CD4-positive, alpha-beta T cell treated with Interleukin-21 for 1 hour (primary cell): ENCODE measurements at regions not wholly inside any gene's neighbourhood (a gene's known extent, or its start where the extent isn't known, plus 50 kb on each side); places are given as distances from the start of the nearest gene placed in this dataset.
"Not testable (repeated sequence)": the region's sequence is repeated elsewhere in the genome, so short reads cannot be mapped to it uniquely, and the experiment has no call there.

Source experiments
- DNase-seq: peaks from one replicate; pipeline ENCODE4 v3.0.0-alpha.2; 2020

DNA sequence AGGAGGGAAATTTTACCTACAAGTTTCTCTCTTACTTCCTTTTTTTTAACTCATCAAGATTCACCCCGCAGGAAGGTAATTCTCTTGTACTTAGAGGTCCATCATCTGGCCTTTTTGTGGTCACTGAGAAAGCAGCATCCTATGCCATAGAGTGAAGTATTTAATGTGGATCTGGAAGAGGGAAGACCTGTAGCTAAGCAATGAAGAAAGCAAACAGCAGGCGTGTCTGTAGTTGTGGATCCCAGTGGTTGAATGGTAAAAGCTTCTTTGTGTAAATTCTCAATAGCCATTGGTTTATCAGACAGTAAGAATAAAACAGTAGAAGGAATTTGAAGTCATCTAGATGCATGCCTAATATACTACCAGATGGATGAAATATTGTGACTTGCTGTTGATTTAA lies 196.4 kb downstream of the ANKRD7 start:
- DNase-seq = no peak

DNA sequence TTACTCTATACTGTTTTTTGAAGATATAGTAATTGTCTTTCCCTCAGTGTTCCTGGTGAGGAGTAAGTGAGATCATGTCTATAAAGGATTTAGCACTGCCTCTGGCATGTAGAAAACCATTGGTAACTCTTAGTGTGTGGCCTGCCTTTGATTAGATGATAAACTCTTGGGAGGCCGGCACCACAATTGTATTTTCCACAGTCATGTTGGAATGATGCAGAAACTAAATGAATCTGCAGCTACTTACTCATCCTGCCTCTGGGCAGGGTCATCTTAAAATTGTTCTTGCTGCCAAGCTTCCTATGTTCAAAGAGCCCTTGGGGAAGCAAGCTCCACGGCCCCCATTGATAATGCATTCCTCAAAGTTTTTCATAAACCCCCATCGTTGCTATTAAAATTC lies 204.6 kb downstream of the ANKRD7 start:
- DNase-seq = no peak

DNA sequence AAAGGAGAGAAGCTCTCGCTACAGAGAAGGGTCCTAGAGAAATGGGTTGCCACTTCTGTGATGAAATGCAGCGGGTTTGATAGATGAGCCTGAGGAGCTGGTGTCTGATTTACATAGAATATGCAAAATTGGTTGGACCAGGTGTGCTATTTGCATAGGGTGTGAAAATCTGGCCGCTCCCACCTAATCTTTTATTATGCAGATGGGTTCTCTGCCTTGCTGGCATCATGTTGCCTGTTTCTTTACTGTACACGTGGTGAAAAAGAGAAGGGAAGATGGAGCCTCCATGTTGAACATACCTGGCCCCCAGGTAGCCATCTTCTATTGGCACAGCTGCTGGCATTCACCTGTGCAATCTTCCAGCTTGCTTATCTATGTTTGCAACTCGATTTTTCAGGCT lies 212.2 kb downstream of the ANKRD7 start:
- DNase-seq = no peak

DNA sequence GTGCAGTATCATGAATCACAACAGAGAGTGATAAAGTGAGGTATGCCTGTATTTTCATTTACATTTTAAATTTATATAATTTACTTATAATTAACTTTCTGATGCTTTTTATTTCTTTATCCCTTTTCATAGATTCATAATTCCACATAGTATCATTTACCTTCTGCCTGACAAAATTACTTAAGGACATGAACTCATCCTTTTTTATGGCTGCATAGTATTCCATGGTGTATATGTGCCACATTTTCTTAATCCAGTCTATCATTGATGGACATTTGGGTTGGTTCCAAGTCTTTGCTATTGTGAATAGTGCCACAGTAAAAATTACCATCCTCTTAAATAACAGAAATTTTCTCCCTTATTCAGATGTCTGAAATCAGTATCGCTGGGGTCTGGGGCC lies 224.5 kb downstream of the ANKRD7 start:
- DNase-seq = not testable (repeated sequence)

DNA sequence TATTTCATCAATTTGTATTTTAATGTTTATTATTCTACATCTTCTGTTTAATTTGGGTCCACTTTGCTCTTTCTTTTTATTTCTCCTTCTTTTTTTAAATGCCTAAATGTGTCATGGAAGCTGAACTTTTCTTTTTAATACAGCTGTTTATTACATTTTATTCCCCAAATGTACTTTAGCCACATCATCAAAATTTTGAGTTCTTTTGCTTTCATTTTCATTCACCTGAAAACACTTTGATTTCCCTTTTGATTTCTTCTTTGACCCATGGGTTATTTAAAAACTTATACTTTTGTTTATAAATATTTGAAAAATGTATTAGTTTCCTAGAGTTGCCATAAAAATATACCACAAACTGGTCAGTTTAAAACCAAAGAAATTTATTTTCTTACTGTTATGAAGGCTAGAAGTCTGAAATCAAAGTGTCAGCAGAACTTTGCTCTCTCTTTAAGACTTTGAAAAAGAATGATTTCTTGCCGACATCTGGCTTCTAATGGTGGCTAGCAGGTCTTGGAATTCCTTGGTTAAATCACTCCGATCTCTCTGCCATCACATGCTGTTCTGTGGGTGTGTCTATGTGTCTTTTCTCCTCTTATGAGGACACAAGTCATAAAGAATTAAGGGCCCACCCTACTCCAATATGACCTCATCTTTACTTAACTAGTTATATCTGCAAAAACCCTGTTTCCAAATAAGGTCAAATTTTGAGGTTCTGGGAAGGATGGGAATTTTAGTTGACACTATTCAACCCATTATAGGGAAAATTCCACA lies 225.5 kb downstream of the ANKRD7 start:
- DNase-seq = no peak

DNA sequence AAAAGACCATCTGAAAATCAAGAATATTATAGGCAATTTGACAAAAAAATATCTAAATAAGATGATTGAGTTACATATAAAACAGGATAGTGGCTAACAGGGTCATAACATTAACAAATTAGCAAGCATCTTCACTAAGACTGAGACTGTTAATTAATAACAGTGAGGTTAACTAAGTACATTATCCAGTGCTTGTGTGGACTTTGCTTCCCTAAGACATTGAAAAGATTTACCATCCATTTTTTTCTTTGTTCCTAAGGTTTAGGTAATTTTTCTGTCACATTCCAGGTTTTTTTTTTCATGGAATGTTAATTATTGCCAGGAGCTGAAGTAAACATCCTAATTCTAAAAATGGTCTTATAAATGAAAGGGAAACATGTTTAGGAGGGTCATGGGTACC lies 227.6 kb downstream of the ANKRD7 start:
- DNase-seq = no peak

DNA sequence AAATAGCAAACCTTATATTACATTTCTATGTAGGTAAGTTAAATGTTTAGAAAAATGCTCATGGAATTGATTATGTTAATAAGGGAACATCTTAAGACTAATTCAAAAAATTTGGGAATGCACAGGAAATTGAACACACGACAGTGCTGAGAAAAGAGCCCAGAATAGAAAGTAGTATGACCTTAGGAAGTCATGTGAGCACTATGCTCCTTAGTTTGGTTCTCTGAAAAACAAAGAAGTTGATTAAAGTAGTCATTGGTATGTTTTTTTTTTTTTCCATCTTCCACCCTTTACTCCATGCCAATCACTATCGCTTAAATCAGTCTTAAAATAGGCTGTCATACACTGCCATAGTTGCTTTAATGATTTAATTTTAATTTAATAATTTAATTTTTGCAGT lies 242.9 kb downstream of the ANKRD7 start:
- DNase-seq = no peak

DNA sequence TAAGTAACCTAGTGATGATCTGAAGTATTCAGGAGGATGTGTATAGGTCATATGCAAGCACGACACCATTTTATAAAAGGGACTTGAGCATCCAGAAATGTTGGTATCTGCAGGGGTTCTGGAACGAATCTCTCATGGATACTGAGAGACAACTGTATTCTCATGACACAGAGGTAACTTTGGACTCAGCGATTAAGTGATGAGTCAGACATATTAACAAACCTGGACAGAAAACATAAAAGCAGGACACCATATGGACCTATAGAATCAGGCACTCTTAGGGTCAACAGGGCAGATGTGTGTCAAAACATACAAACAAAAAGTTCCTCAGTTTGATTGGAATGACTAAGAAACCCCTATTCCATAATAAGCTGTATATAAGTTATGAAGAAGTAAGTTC lies 248.1 kb downstream of the ANKRD7 start:
- no peak for DNase-seq

DNA sequence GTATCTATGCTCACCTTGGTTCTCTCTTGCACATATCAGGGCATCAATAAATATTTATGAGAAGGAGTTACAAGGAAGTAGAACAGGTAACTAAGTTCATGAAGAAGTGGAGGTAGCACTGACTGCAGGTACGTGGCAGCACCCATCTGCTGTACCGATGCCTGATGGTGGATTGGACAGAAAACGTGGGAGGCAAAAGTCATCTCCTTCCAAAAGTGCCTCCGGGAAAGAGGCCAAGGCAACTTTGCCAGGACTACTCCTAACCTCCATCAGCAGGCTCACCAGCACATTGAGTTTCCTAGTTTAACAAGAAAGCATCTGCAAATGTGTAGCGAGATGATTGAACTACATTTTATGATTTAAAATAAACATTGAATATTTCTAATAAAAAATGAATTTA lies 248.8 kb downstream of the ANKRD7 start:
- no peak for DNase-seq

DNA sequence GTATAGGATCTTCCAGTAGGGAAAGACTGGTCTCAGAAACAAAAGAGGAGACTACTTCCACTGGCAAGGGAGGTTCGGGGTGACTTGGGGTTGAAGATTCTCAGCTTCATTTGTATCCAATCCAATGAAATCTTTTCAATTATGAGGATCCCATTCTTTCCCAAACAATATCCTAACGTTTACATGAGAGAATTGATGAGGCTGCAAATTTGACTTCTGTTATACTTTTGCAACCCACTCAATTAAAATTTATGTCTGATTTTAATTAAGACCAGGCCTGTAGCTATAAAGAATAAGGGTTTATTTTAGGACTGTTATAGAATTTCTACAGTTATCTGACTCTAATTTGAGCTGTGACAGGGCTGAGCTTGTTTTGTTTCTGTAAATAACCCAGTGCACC lies 251.5 kb downstream of the ANKRD7 start:
- no peak for DNase-seq

DNA sequence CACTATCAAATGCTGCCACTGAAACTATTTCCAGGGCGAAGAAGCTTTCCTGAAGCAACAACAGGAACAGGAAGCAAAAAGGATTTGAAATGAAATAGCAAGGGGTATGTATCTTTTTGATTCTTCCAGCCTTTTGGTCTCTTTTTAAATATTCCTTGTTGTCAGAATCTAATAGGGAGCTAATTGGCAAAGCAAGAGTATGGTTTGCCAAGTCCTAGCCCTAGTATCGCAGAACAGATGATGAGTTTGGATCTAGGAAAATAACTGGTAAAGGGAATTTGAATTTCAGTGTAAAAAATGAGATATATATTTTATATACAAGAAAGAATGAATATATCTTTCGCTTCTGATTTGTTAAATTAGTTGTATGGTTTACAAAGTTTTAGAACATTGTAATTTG lies 252.5 kb downstream of the ANKRD7 start:
- no peak for DNase-seq

DNA sequence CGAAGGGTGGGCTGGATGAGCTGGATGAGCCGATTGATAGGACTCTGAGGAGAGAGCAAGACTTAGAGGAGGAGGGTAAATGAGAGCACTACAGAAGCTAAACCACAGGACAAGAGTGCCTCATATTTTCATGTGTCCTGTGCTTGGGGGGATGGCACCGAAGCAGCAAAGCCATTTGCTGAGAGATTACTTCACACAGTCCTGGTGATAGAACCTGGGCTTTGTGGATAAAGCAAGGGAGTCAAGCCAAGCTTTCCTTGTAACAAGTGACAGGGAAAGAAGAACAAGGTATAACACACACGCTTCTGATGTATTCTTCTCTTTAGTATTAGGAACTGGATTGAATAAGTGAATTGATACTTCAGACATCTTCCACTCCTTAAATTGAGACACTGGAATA lies 253.7 kb downstream of the ANKRD7 start:
- DNase-seq = no peak

DNA sequence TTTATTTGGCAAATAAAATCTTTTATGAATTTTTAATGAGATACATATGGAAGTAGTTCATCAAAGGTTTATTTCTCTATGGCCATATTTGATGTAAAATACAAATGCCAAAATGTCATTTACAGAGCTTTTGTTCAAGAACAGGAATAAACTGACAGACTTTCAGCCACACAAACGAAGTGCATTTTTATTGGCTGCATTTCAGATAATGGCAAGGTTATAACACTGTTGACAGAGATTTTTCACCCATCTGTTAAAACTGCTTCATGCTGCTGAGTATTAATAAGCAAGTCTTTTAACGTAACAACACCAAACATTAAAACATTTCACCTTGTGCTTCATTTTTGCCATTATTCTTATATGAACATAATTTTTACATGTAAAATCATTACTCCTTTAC lies 254.4 kb downstream of the ANKRD7 start:
- no peak for DNase-seq

DNA sequence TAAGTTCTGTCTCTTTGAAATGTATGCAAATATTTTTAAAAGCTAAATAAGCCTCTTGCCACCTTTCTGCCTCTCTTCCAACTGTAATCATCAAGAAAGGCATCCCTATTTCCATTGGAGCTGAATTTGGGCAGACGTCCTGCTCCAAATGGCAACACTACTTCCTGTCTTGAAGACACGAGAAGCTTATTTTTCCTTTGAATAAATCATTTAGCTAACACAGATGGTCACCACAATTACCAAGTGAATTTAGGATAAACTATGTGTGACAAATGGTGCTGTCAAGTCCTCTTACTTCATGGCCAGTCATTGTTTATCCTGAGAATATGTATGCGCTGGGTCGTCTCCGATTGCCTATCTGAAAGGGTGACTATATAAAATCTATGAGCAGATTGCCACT lies 268.0 kb downstream of the ANKRD7 start:
- no peak for DNase-seq

DNA sequence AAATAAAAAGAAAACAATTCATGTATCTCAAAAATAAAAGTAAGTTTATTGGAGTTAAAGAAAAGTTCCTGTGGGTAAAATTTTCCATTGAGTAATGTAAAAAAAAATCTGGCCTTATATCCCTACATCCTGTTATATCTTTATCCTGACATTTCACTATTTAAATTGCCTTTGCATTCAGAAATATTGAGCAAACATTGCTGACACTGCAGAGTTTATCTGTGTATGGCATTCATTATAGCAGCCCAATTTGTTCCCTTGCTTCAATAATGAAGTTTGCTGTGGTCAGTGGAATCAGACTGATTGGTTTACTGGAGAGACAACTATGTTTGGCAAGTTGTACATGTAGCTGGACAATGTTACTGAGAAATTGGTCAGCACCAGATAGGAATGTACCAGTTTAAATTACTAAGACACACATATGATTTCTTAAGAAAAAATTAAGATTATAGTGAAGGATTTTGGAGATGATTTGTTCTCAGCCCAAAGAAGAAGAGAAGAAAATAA lies 271.7 kb downstream of the ANKRD7 start:
- DNase-seq = no peak

DNA sequence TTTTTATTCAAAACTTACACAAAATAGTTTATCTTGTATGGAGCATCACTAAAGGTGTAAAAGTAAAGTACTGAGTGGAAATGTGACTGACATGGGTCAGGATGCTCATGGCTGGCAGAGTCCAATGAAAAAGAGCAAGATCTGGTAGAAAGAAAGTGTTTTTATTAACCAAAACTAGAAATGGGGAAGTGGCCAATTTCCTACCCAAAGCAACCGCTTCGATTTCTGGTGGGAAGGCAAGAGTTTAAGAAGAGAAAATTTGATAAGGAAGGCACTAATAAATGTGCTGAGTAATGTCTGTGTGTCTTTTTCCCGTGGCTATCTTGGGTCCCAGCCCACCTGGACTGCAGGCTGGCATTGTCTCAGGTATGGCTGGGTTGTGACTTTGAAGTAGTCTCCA lies 277.7 kb downstream of the ANKRD7 start:
- DNase-seq = no peak

DNA sequence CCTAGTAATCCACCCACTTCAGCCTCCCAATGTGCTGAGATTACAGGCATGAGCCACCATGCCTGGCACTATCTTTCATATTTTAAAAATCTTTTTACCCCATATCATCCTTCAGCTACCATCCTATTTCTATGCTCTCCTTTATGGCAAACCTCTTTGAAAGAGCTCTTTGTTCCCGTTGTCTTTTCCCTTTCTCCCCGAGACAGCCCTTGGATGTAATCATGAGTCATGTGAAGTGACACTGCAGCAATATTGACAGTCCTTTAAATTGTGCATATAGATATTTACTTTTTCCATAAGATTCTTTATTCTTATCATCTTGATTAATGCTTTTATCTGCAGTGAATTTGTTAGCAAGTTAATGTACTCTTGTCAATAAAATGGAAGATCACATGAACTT lies 286.6 kb downstream of the ANKRD7 start:
- no peak for DNase-seq

DNA sequence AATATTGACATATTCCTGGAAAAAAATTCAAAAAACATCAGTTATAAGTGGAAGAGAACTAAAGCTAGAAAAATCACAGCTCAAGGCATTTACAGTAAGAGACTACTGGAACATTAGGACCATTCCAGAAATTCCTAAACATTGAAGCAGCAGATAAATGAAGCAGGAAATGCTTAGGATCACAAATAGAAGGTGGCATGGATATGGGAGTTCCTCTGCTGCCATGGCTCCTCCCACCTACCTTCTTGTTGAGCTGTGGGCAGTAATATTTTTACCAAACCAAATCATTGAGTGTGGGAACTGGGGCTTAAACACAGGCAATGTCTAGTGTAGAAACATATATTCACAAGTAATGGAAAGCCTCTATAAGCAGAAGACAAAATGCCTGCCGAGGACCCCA lies 292.8 kb downstream of the ANKRD7 start:
- no peak for DNase-seq

DNA sequence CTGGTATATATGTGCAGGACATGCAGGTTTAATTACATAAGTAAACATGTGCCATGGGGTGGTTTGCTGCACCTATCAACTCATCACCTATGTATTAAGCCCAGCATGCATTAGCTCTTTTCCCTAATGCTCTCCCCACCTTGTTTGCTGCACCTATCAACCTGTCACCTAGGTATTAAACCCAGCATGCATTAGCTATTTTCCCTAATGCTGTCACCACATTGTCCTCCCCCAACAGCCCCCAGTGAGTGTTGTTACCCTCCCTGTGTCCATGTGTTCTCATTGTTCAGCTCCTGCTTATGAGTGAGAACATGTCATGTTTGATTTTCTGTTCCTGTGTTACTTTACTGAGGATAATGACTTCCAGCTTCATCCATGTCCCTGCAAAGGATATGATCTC lies 300.5 kb downstream of the ANKRD7 start:
- no peak for DNase-seq

DNA sequence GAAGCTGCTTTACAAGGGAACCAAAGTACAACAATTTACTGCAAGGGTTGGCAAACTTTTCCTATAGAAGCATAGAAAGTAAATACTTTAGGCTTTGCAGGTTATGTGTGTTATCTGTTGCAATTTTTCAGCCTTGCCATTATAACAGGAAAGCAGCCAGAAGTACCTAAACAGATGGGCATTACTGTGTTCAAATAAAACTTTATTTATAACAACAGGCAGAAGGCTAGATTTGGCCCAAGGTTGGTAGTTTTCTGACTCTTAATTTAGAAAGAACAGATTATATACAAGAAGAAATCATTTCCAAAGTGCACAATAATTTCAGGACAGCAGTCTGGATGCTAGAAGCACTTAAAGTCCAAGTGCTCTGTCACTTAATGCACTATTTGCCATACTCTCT lies 307.1 kb downstream of the ANKRD7 start:
- no peak for DNase-seq

DNA sequence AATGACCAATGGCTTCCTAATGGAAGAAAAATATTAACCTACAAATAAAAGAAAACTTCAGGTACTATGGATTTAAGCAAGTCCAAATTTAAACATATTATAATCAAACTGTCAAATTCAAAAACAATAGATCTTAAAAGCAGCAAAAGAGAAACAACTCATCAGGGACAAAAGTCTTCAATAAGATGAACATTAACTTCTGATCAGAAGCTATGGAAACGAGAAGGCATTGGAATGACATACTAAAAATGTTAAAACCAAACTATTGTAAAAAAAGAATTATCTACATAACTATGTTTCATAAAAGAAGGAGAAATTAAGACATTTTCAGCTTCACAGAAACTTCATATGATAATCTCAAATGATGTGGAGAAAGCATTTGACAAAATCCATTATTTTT lies 334.7 kb downstream of the ANKRD7 start:
- DNase-seq = no peak

DNA sequence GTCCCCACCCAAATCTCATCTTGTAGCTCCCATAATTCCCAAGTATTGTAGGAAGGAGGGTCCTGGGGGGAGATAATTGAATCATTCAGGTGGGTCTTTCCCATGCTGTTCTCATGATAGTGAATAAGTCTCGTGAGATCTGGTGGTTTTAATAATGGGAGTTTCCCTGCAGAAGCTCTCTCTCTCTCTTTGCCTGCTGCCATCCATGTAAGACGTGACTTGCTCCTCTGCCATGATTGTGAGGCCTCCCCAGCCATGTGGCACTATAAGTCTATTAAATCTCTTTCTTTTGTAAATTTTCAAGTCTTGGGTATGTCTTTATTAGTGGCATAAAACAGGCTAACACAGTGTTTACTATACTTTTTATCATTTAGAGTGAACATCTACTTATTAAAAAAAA lies 338.8 kb downstream of the ANKRD7 start:
- DNase-seq = no peak

DNA sequence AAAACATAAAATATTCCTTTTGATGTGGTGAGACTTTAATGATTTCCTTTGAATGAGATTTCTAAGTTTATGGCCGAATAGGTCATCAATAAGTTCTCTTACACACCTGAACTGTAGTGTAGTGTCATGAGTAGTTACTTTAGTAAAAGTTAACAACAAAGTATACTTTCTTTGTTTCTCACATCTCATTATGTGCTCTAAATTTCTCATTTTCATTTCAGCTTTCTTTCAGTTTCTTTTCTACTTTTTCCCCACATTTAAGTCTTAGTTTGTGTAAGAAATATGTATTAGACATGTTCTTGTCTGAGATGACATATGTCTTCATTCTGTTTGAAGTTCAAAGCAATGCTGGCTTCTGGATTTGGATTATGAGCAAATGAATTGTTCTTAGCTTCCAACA lies 348.1 kb downstream of the ANKRD7 start:
- DNase-seq = no peak

DNA sequence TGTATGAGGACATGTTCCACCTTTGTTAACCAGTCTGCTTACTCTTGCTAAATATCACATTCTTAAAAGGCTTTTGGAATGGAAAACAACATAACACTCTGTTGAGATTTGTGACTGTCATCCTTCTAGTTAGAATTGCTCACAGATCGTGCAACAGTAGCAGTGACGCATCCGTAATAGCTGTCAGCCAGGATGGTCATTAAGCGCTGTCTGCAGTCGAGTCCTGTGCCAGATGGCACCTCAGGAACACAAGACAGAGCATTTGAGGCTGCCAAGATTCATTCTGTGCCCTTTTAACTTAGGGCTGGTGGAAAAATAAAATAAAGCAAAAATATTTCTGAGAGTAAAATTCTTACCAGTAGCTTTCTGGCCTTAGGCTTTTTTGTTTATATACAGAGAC lies 348.6 kb downstream of the ANKRD7 start:
- DNase-seq = no peak

DNA sequence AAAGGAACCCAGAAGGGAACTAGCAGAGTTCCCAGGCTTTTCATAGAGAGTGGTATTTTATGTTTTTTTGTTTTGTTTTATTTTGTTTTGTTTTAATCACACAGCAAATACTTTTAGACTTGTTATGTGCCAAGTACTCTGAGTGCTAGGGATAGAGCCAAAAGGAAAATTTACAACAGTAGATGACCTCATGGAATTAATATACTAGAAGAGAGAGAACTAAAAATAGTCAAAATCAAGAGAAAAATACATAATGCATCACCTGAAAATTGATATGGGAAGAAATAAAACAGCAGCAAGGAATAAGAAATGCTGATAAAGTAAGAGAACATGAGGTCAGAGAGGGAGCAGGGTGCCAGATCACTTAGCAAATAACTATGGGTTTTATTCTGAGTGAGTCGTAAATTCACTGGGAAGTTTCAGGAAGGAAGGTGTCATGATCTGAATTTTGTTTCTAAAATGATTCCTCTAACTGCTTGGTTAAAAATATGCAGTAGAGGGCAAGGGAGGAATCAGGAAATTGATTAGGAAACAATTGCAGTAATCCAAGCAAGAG lies 351.0 kb downstream of the ANKRD7 start:
- no peak for DNase-seq
